CD4-positive, alpha-beta T cell (primary cell): ENCODE measurements at regions not wholly inside any gene's neighbourhood (a gene's known extent, or its start where the extent isn't known, plus 50 kb on each side); places are given as distances from the start of the nearest gene placed in this dataset.

ENCODE experiments used
- ATAC-seq: fragments of 200-7000 bp; cut with Tn5 transposase; one replicate; pipeline ENCODE4 v1.10.0; 2022; ENCODE audit warnings: mild to moderate bottlenecking; ENCODE audit not compliant: poor library complexity
- CTCF ChIA-PET: fragments of 350-600 bp; sonication (Branson Sonifier 250); formaldehyde crosslinking; loops from one replicate; lab custom pipeline; 2021; ENCODE audit warnings: antibody characterized with exemption, inconsistent platforms; lab: Charles Lee
- POLR2A ChIA-PET: fragments of 350-600 bp; sonication (Branson Sonifier 250); formaldehyde crosslinking; loops from one replicate; lab custom pipeline; 2021; ENCODE audit warnings: antibody characterized with exemption, inconsistent platforms; lab: Charles Lee
- DNase-seq, 14 experiments: peaks; one replicate each; pipeline ENCODE4 v3.0.0-alpha.2; 2013 to 2020; ENCODE audit warnings: mixed read lengths in 2 of 14
- H3K27ac ChIP-seq, 2 donors: one replicate each; pipeline versions ENCODE4 v1.5.1 to v1.7.0; 2013; ENCODE audit warnings: low read length in 2 of 2, low read depth in 1 of 2, mild to moderate bottlenecking in 1 of 2
- H3K27me3 ChIP-seq, 2 experiments: 1 replicate in 1 of 2; 2 replicates in 1 of 2; pipeline versions ENCODE4 v1.6.1 to v1.7.0; 2013; ENCODE audit warnings: low read length in 2 of 2, control low read depth in 1 of 2, mild to moderate bottlenecking in 1 of 2, moderate library complexity in 1 of 2; ENCODE audit not compliant: insufficient read depth in 2 of 2, control insufficient read depth in 1 of 2
- H3K36me3 ChIP-seq: one replicate; pipeline ENCODE4 v1.6.1; 2013; ENCODE audit warnings: low read length, control low read depth; ENCODE audit not compliant: insufficient read depth
- H3K4me1 ChIP-seq: one replicate; pipeline ENCODE4 v1.6.1; 2013; ENCODE audit warnings: low read length, control low read depth; ENCODE audit not compliant: insufficient read depth
- H3K4me3 ChIP-seq: one replicate; pipeline ENCODE4 v1.5.1; 2013; ENCODE audit warnings: mild to moderate bottlenecking, low read length, moderate library complexity
- H3K9me3 ChIP-seq, 2 experiments: 1 replicate in 1 of 2; 2 replicates in 1 of 2; pipeline versions ENCODE4 v1.6.1 to v1.7.0; 2013; ENCODE audit warnings: low read length in 2 of 2, mild to moderate bottlenecking in 2 of 2, control low read depth in 1 of 2, moderate library complexity in 1 of 2; ENCODE audit not compliant: control insufficient read depth in 1 of 2, insufficient read depth in 1 of 2
- H3K27ac Mint-ChIP-seq: one replicate; pipeline ENCODE4 v1.8.0; 2020; ENCODE audit warnings: mixed read lengths
- H3K27me3 Mint-ChIP-seq: one replicate; pipeline ENCODE4 v1.8.0; 2021; ENCODE audit warnings: mixed read lengths
- H3K36me3 Mint-ChIP-seq: one replicate; pipeline ENCODE4 v1.8.0; 2021; ENCODE audit warnings: low read depth, mixed read lengths
- H3K4me1 Mint-ChIP-seq: one replicate; pipeline ENCODE4 v1.8.0; 2021; ENCODE audit warnings: low read depth, mixed read lengths
- H3K4me3 Mint-ChIP-seq: one replicate; pipeline ENCODE4 v1.8.0; 2020; ENCODE audit warnings: mild to moderate bottlenecking, mixed read lengths
- H3K9me3 Mint-ChIP-seq: one replicate; pipeline ENCODE4 v1.8.0; 2020; ENCODE audit warnings: mixed read lengths
- intact Hi-C, 2 experiments: fragments of 100-400 bp; cut with DNase I in 1 of 2; cut with micrococcal nuclease in 1 of 2; formaldehyde crosslinking; loops; one replicate each; pipeline versions ENCODE4 v1.15.1 to v1.9.0; 2023 to 2025; cut with DNase I, micrococcal nuclease
- TF ChIP-seq, protein P1 (sequence below): fragments of 200-600 bp; IDR thresholded peaks from one replicate; pipeline ENCODE4 v1.8.0; 2022; ENCODE audit warnings: antibody characterized with exemption, mild to moderate bottlenecking

DNA sequence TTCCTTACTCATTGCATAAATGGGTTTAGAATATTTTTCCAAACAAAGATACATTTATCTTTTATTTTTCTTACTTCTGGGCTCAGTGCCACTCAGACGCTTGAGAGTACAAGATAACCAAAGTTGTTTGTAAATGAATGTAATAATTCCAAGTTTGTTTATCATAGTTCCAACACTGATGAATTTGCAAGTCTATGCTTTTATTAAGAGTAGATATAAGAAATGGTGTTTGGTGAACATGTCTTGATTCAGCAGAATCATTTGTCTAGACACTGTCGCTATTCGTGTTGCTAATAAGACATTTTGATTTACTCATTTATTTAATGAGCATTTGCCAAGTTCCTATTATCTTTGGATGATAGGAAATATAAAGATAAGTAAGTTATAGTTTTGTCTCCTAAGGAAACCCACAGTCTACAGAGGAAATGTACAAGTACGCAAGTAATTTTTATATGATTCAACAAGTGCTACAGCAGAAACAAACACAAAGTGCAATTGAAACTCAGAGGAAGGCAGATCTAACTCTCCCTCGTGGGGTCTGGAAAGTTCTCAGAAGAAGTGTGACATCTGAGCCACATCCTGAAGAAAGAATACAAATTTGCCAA, 132.8 kb upstream of the FSCB start:
- Mint-ChIP-seq H3K27me3 (no peaks in the 10 kb centered on the region), H3K9me3 (no peaks in the 10 kb centered on the region), H3K27ac (no peak overlapping the region), H3K36me3 (no peaks in the 10 kb centered on the region), H3K4me3 (no peak overlapping the region), H3K4me1 (no peaks in the 10 kb centered on the region)
- CTCF ChIA-PET: no interaction called here
- POLR2A ChIA-PET: no interaction called here
- H3K27ac ChIP-seq: no peak overlapping the region
- no peaks in the 10 kb centered on the region for H3K36me3 ChIP-seq
- ATAC-seq (no peak), DNase-seq (no peak)
- H3K4me1 ChIP-seq: no peaks in the 10 kb centered on the region
- H3K9me3 ChIP-seq: no peaks in the 10 kb centered on the region
- TF ChIP-seq, protein P1, sequence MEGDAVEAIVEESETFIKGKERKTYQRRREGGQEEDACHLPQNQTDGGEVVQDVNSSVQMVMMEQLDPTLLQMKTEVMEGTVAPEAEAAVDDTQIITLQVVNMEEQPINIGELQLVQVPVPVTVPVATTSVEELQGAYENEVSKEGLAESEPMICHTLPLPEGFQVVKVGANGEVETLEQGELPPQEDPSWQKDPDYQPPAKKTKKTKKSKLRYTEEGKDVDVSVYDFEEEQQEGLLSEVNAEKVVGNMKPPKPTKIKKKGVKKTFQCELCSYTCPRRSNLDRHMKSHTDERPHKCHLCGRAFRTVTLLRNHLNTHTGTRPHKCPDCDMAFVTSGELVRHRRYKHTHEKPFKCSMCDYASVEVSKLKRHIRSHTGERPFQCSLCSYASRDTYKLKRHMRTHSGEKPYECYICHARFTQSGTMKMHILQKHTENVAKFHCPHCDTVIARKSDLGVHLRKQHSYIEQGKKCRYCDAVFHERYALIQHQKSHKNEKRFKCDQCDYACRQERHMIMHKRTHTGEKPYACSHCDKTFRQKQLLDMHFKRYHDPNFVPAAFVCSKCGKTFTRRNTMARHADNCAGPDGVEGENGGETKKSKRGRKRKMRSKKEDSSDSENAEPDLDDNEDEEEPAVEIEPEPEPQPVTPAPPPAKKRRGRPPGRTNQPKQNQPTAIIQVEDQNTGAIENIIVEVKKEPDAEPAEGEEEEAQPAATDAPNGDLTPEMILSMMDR: no peak
- no peaks in the 10 kb centered on the region for H3K27me3 ChIP-seq
- H3K4me3 ChIP-seq: no peak overlapping the region
- intact Hi-C loops: no loop called here

DNA sequence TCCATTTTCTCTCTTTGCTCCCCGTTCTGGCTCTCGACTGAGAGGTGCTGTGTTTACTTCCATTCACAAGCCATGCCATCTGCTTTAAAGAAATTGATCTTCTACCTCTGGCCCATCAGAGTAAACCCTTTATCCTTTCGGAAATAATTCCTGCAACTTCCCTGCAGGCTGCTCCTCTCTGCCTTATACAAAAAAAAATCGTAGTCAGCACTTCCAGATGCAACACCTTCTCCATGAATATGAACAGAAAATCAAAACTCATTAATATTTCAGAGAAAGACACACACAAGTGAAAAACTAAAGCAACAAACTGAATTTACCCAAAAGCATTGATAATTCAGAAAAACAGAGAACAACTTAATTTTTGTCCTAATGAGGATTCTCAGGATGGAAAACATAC, 127.6 kb upstream of the FSCB start:
- TF ChIP-seq, protein P1: no peak
- CTCF ChIA-PET: no interaction called here
- peaks cover 2% of the 10 kb centered on the region for H3K9me3 Mint-ChIP-seq
- H3K27me3 ChIP-seq: no peaks in the 10 kb centered on the region
- H3K27ac Mint-ChIP-seq: no peak overlapping the region
- H3K36me3 ChIP-seq: no peaks in the 10 kb centered on the region
- POLR2A ChIA-PET: no interaction called here
- no peaks in the 10 kb centered on the region for H3K27me3 Mint-ChIP-seq
- intact Hi-C loops: no loop called here
- H3K36me3 Mint-ChIP-seq: no peaks in the 10 kb centered on the region
- H3K27ac ChIP-seq: no peak overlapping the region
- H3K4me3 Mint-ChIP-seq: no peak overlapping the region
- ATAC-seq: no peak
- peaks cover 0 to 10% of the 10 kb centered on the region in 2 experiments for H3K9me3 ChIP-seq
- no peak overlapping the region for H3K4me3 ChIP-seq
- H3K4me1 Mint-ChIP-seq: no peaks in the 10 kb centered on the region
- no peak for DNase-seq
- H3K4me1 ChIP-seq: no peaks in the 10 kb centered on the region

DNA sequence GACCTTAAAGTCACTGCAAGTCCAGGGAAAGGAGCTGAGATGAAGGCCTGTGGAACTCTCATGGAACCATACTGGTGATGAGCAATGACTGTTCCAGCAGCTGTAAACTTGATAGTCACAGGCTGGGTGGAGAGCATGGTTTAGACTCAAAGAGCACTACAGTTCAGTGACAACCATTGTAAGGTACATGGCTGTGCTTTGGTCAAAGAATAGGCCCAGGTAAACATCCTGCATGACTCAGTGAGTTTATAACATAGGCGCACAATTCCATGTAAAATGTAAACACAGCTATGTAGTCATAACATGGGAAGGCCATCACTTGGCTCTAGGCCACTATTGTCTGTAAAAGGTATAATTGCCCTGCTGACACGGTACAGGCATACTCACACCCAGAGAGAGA, 119.3 kb upstream of the FSCB start:
- Mint-ChIP-seq H3K27me3 (no peaks in the 10 kb centered on the region), H3K4me3 (no peak overlapping the region), H3K9me3 (no peaks in the 10 kb centered on the region), H3K36me3 (no peaks in the 10 kb centered on the region), H3K4me1 (no peaks in the 10 kb centered on the region), H3K27ac (no peak overlapping the region)
- H3K27me3 ChIP-seq: no peaks in the 10 kb centered on the region
- H3K4me3 ChIP-seq: no peak overlapping the region
- DNase-seq (no peak), ATAC-seq (no peak)
- POLR2A ChIA-PET: no interaction called here
- no peaks in the 10 kb centered on the region for H3K4me1 ChIP-seq
- intact Hi-C loops: no loop called here
- no peaks in the 10 kb centered on the region for H3K9me3 ChIP-seq
- CTCF ChIA-PET: no interaction called here
- no peak overlapping the region for H3K27ac ChIP-seq
- H3K36me3 ChIP-seq: no peaks in the 10 kb centered on the region
- TF ChIP-seq, protein P1: no peak
